Lower leg skin (tissue), 4 donors: ENCODE measurements at regions not wholly inside any gene's neighbourhood (a gene's known extent, or its start where the extent isn't known, plus 50 kb on each side); places are given as distances from the start of the nearest gene placed in this dataset.

ENCODE experiments used
- DNase-seq, 2 donors: peaks; one replicate each; pipeline ENCODE4 v3.0.0-alpha.2; 2019; ENCODE audit warnings: low spot score in 2 of 2
- H3K4me3 ChIP-seq: fragments of 200-600 bp; sonication (generic); 2 replicates; pipeline ENCODE4 v1.5.1; 2017; ENCODE audit warnings: mild to moderate bottlenecking, low read depth; ENCODE audit not compliant: poor library complexity, severe bottlenecking
- POLR2A ChIP-seq, 2 donors: fragments of 450-650 bp; IDR thresholded peaks; one replicate each; pipeline ENCODE4 v1.6.1; 2016 to 2017; ENCODE audit warnings: antibody characterized with exemption in 2 of 2, mild to moderate bottlenecking in 1 of 2, moderate library complexity in 1 of 2
- WGBS, 2 donors: methylation state at CpG; one replicate each; pipeline ENCODE4 v1.1.5; 2018; 5-methylcytosine and 5-hydroxymethylcytosine counted together
- intact Hi-C: fragments of 100-400 bp; cut with DNase I; formaldehyde crosslinking; loops from one replicate; pipeline ENCODE4 v1.15.0; 2023; ENCODE audit warnings: low total_unique reads
- TF ChIP-seq, protein P1 (sequence below), 3 donors: fragments of 450-650 bp; IDR thresholded peaks; one replicate each; pipeline ENCODE4 v1.5.1; 2016; ENCODE audit warnings: antibody characterized with exemption in 3 of 3, mild to moderate bottlenecking in 3 of 3, moderate library complexity in 2 of 3

GRCh38 chr9:115637661-115638060, 515.9 kb upstream of the PAPPA start:
- TF ChIP-seq POLR2A (IDR thresholded peaks at IDR 0.05), result no peak
- no peak overlapping the region for H3K4me3 ChIP-seq
- intact Hi-C loops, result no loop called here
- no peak for DNase-seq

GRCh38 chr9:115640887-115641286, 512.7 kb upstream of the PAPPA start:
- DNase-seq, result no peak
- intact Hi-C loops, result no loop called here
- 62 to 65% methylated on average over 2 of the region's 2 CpGs for WGBS, 2 donors
- TF ChIP-seq, protein P1, sequence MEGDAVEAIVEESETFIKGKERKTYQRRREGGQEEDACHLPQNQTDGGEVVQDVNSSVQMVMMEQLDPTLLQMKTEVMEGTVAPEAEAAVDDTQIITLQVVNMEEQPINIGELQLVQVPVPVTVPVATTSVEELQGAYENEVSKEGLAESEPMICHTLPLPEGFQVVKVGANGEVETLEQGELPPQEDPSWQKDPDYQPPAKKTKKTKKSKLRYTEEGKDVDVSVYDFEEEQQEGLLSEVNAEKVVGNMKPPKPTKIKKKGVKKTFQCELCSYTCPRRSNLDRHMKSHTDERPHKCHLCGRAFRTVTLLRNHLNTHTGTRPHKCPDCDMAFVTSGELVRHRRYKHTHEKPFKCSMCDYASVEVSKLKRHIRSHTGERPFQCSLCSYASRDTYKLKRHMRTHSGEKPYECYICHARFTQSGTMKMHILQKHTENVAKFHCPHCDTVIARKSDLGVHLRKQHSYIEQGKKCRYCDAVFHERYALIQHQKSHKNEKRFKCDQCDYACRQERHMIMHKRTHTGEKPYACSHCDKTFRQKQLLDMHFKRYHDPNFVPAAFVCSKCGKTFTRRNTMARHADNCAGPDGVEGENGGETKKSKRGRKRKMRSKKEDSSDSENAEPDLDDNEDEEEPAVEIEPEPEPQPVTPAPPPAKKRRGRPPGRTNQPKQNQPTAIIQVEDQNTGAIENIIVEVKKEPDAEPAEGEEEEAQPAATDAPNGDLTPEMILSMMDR (IDR thresholded peaks at IDR 0.05), result no peak
- TF ChIP-seq POLR2A (IDR thresholded peaks at IDR 0.05), result no peak
- no peak overlapping the region for H3K4me3 ChIP-seq

DNA sequence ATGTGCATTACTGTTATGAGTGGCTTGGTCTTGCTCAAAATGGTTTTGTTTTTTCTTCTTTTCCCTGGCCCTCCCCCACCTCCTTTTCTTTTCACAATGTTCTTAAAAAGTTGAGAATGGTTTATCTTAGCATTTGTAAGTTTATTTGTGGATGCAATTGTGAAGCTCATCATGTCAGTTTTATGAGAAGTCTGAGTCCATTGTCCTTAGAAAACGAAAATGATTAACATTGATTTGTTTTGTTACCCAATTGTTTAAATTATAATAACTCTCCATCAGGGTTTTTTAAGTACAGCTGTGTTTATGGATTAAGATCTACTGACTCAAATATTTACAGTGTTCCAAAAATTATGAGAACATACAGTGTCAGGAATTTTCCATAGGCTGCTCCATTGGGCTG, 511.3 kb upstream of the PAPPA start:
- TF ChIP-seq POLR2A (IDR thresholded peaks at IDR 0.05), result no peak
- TF ChIP-seq, protein P1 (IDR thresholded peaks at IDR 0.05), result no peak
- intact Hi-C loops, result no loop called here

DNA sequence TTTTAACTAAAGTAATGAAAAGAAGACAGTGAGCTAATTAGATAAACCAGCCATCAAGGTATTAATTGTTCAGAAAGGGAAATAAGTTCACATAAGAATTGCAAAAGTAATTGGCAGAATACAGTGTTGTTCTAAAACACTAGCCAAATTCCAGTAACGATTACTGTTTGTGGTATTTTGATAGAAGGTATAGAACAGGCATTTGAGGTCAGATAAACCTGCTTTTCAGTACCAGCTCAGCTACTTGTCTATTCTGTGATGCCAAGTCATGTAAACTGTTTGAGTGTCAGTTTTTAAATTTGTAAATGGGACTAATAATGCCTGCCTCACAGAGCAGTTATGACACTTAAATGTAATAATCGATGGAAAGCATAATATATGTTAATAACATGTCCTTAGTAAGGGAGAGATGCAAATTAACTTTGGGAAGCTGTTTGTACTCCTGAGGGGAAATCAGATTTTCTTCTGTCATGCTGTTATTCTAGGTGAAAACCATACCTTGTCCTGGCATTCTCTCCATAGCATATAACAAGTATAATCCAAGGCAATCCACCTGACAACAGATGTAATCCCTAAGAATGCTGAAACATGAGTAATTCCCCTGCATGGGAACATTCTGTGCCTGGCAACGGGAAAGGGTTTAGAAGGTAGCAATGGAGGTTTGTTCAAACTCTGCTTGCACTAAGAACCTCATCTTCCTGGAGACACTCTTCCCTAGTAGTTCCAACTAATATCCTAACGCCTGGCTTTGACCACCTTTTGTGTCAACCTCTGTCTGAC, 509.5 kb upstream of the PAPPA start:
- no peak for DNase-seq

More for the DNA sequence above, 511.3 kb upstream of the PAPPA start:
- 76 to 78% methylated on average over 1 of the region's 1 CpG for WGBS, 2 donors
- DNase-seq, result no peak
- H3K4me3 ChIP-seq, result no peak overlapping the region

DNA sequence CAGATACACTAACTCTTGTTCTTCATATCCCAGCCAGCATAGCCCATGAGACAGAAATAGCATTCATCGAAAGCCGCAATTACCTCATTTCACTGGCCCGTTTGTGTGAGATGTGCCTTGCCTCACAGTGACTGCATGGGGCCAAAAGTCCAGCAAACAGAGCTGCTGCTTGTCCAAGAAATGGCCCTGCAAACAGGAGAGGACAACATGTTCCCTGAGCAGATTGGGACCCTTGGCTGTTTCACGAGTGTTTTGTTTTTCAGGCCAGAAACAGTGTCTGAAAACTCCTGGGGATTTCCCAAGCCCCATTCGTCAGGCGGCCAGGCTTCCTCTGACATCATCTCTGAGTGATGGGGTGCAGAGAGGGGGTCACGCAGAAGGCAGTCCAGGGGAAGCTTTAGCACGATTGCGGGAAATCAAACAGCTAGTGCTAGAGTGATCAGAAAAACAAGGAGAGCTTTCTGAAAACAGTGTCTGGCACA, 503.6 kb upstream of the PAPPA start:
- no peak overlapping the region for H3K4me3 ChIP-seq
- intact Hi-C loops, result no loop called here
- peak in 1 of 2 donors; percentile 43 for DNase-seq
- TF ChIP-seq, protein P1 (IDR thresholded peaks at IDR 0.05), result no peak
- no peak for TF ChIP-seq POLR2A (IDR thresholded peaks at IDR 0.05)
- WGBS, 2 donors, result 63 to 67% methylated on average over 9 of the region's 9 CpGs

More for the DNA sequence above, 509.5 kb upstream of the PAPPA start:
- intact Hi-C loops, result no loop called here
- WGBS, 2 donors, result 63 to 68% methylated on average over 4 of the region's 4 CpGs
- no peak overlapping the region for H3K4me3 ChIP-seq
- TF ChIP-seq, protein P1 (IDR thresholded peaks at IDR 0.05), result no peak
- no peak for TF ChIP-seq POLR2A (IDR thresholded peaks at IDR 0.05)

GRCh38 chr9:115650768-115651167, 502.8 kb upstream of the PAPPA start:
- no peak for DNase-seq
- intact Hi-C loops, result no loop called here
- no peak overlapping the region for H3K4me3 ChIP-seq
- TF ChIP-seq POLR2A (IDR thresholded peaks at IDR 0.05), result no peak
- TF ChIP-seq, protein P1 (IDR thresholded peaks at IDR 0.05), result no peak
